ENCODE measurements at regions not wholly inside any gene's neighbourhood (a gene's known extent, or its start where the extent isn't known, plus 50 kb on each side); places are given as distances from the start of the nearest gene placed in this dataset.
"Not testable (repeated sequence)": the region's sequence is repeated elsewhere in the genome, so short reads cannot be mapped to it uniquely, and the experiment has no call there.

GRCh38 chr3:5485427-5485826, 297.9 kb downstream of the EDEM1 start:
- DNase-seq, result no peak

GRCh38 chr3:5488771-5489170, 301.3 kb downstream of the EDEM1 start:
- no peak for DNase-seq

DNA sequence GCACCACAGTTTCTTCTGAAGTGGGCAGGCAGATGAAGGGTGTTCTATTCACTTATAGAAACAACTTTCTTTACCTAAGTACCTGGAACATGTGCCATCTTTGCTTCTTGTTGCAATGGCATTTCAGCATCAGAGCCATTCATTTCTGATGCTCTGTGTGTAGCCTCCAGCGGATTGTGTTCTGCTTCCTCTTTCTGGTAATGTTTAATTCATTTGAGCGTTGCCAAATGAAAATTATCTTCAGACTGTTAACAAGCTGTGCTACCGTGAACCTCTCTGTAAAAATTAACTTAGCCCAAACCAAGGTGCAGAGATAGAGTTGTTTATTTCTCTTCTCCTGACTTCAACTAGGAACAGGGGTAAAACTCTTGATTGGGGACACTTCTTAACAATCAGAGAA, 302.0 kb downstream of the EDEM1 start:
- DNase-seq, result no peak

DNA sequence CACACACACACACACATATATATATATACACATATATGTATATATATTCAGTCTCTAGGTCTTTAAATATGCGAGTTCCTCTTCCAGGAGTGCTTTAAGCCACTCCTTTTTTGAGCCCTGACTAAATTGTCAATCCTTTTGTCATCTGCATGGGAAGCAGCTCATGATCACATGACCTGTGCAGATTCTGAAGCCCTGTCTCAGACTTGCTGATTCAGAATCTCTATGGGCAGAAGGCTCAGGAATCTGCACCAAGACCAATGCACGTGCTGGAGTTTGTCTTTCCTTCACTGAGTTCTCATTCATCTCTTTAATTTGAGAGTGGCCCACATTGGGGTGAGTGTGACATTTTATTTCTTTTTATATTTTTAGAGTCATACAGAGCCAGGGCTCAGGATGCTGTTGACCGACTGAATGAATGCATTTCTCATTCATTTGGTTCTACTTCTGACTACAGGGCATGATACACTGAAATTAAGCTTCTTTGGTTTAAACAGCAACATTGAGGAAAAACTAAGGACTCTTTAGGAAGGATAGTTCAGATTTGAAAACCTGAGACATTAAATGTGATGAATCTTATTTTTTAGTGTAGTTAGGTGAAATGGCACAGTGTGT, 307.5 kb downstream of the EDEM1 start:
- no peak for DNase-seq

GRCh38 chr3:5497497-5497896, 310.0 kb downstream of the EDEM1 start:
- DNase-seq, result no peak

GRCh38 chr3:5498981-5499380, 311.5 kb downstream of the EDEM1 start:
- no peak for DNase-seq

DNA sequence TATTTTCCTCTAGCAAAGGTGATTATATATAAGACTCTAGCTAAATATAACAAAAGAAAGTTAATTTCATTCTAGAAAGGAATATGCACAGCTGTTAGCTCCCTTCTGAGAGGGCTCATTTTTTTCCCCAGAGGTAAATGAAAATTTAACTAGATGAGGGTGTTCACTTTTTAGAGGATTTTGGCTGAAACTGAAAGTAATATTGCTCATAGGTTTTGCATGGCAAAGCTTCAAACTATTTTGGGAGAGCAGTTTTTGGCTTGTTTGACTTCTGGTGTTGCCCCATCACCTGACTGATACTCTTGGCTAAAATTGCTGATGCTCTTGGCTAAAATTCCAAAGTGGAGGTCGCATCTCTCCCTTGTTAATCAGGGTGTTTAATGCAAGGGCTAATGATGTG, 311.9 kb downstream of the EDEM1 start:
- no peak for DNase-seq

DNA sequence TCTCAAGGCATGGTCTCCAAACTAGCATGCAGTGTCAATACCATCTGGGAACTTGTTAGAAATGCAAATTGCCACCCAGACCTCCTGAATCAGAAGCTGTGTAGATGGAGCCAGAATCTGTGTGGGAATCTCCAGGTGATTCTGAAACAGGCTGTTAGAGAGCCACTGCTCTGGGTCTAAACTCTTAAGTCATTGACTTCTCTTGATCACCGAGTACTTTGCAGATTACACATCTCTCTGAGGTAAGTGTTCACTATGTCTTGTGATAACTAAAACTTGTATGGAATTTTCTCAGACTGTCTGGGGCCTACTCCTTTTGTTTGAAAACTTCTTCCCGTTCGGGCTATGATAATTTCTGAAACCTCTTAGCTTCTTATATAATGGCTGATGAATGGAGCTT, 315.6 kb downstream of the EDEM1 start:
- no peak for DNase-seq

GRCh38 chr3:5504135-5504534, 316.6 kb downstream of the EDEM1 start:
- DNase-seq, result no peak

GRCh38 chr3:5505163-5505562, 317.7 kb downstream of the EDEM1 start:
- no peak for DNase-seq

- DNase-seq, result no peak
These were observed 318.5 kb downstream of the EDEM1 start for GRCh38 chr3:5505997-5506396.

DNA sequence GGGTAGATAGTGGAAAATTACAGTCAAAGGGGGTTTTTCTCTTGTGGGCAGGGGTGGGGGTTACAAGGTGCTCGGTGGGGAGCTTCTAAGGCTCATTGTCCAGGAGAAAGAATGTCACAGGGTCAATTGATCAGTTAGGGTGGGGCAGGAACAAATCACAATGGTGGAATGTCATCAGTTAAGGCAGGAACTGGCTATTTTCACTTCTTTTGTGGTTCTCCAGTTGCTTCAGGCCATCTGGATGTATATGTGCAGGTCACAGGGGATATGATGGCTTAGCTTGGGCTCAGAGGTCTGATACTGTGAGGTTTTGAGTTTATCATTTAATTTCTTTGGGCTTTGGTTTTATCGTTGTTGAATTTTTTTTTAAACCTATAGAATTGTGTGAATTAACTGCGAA, 321.4 kb downstream of the EDEM1 start:
- not testable (repeated sequence) for DNase-seq

- DNase-seq, result no peak
These were observed 322.8 kb downstream of the EDEM1 start for GRCh38 chr3:5510300-5510699.

- no peak for DNase-seq
These were observed 330.4 kb downstream of the EDEM1 start for GRCh38 chr3:5517921-5518320.

DNA sequence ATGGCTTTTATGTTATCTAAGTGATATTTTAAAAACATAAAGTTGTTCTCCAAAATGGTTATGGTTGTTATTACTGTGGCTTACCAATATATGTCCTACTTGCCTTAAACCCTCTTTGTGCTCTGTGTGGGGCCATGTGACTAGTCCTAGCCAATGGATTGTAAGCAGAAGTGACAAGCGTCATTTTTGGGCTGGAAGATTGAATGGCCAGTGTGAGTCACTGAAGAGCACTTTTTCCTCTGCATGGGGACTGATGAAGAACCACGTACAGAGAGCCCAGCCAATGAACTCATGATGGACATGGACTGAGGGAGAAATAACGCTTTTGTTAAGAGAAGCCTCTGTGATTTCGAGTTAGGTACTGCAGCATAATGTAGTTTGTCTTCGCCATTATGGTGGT, 332.7 kb downstream of the EDEM1 start:
- no peak for DNase-seq

DNA sequence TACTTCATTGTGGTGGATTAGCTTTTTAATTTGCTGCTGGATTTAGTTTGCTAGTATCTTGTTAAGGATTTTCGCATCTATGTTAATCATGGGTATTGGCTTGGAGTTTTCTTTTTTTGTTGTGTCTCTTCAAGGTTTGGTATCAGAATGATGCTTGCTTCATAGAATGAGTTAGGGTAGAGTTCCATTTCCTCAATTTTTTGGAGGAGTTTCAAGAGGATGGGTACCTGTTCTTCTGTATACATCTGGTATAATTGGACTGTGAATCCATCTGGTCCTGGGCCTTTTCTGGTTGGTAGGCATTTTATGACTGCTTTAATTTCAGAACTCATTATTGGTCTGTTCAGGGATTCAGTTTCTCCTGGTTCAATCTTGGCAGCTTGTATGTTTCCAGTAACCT, 335.6 kb downstream of the EDEM1 start:
- no peak for DNase-seq

- no peak for DNase-seq
These were observed 343.5 kb downstream of the EDEM1 start for GRCh38 chr3:5531039-5531438.

GRCh38 chr3:5531741-5532290, 344.3 kb downstream of the EDEM1 start:
- no peak for DNase-seq

- DNase-seq, result no peak
These were observed 353.0 kb downstream of the EDEM1 start for GRCh38 chr3:5540532-5540931.

- DNase-seq, result no peak
These were observed 355.0 kb downstream of the EDEM1 start for GRCh38 chr3:5542472-5542871.

GRCh38 chr3:5543047-5543446, 355.5 kb downstream of the EDEM1 start:
- no peak for DNase-seq

DNA sequence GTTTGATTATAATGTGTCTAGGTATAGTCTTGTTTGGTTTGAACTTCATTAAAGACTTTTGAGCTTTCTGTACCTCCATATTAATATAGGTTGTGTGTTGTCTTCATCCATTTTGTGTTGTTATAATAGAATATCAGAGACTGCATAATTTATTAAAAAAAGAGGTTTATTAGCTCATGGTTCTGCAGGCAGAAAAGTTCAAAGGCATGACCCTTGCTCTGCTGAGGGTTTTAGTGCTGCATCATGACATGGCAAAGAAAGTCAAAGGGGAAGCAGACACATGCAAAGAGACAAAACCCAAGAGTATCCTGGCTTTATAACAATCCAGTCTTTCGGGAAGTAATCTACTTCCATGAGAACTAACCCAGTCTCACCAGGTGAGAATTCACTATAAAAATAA, 358.2 kb downstream of the EDEM1 start:
- DNase-seq, result no peak

DNA sequence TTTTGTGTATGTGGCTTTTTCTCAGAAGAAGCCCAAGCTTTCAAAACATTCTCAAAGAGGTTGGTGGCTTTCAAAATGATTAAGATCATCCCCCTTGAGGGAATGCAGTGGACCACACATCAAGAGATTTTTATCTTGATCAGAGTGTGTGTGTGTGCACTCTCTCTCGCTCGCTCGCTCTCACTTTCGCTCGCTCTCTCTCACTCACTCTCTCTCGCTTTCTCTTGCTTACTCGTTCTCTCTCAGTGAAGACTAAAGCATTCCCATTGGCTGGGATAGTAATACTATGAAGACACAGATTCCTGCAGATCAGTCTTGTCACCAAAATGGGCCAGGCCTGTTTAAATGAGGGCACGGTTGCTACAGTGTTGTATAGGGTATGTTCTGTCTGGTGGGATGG, 365.7 kb downstream of the EDEM1 start:
- no peak for DNase-seq

DNA sequence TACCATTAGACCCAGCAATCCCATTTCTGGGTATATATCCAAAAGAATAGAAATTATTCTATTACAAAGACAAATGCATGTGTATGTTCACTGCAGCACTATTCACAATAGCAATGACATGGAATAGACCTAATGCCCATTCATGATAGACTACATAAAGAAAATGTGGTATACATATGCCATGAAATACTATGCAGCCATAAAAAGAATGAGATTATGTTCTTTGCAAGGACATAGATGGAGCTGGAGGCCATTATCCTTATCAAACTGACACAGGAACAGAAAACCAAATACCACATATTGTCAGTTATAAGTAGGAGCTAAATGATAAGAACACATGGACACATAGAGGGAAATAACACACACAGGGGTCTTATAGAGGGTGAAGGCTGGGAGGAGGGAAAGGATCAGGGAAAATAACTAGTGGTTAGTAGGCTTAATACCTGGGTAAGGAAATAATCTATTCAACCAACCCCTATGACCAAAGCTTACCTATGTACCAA, 366.8 kb downstream of the EDEM1 start:
- no peak for DNase-seq

- no peak for DNase-seq
These were observed 372.7 kb downstream of the EDEM1 start for GRCh38 chr3:5560199-5560598.
